ENCODE measurements at regions not wholly inside any gene's neighbourhood (a gene's known extent, or its start where the extent isn't known, plus 50 kb on each side); places are given as distances from the start of the nearest gene placed in this dataset.

- DNase-seq (ENCODE audit: low read depth in 2 of 2), result peak in 1 of 2 experiments; percentile 17
Measured at GRCh38 chr6:138007014-138007472, 100.2 kb downstream of the PERP start.

- no peak for DNase-seq (ENCODE audit: low read depth in 2 of 2)
Measured at GRCh38 chr6:138008791-138009190, 98.4 kb downstream of the PERP start.

GRCh38 chr6:138011413-138011812, 95.8 kb downstream of the PERP start:
- no peak for DNase-seq (ENCODE audit: low read depth in 2 of 2)

- DNase-seq (ENCODE audit: low read depth in 2 of 2), result no peak
Measured at GRCh38 chr6:138012682-138013081, 94.5 kb downstream of the PERP start.

GRCh38 chr6:138013959-138014358, 93.3 kb downstream of the PERP start:
- DNase-seq (ENCODE audit: low read depth in 2 of 2), result no peak

GRCh38 chr6:138017166-138017757, 90.0 kb downstream of the PERP start:
- no peak for DNase-seq (ENCODE audit: low read depth in 2 of 2)

- DNase-seq (ENCODE audit: low read depth in 2 of 2), result no peak
Measured at GRCh38 chr6:138018297-138018696, 88.9 kb downstream of the PERP start.

GRCh38 chr6:138025528-138025978, 81.7 kb downstream of the PERP start:
- DNase-seq (ENCODE audit: low read depth in 2 of 2), result no peak

- no peak for DNase-seq (ENCODE audit: low read depth in 2 of 2)
Measured at GRCh38 chr6:138026342-138026741, 80.9 kb downstream of the PERP start.

- no peak for DNase-seq (ENCODE audit: low read depth in 2 of 2)
Measured at GRCh38 chr6:138028893-138029292, 78.3 kb downstream of the PERP start.

- no peak for DNase-seq (ENCODE audit: low read depth in 2 of 2)
Measured at GRCh38 chr6:138030872-138031271, 76.3 kb downstream of the PERP start.

- no peak for DNase-seq (ENCODE audit: low read depth in 2 of 2)
Measured at GRCh38 chr6:138031417-138031816, 75.8 kb downstream of the PERP start.

GRCh38 chr6:138031850-138032249, 75.4 kb downstream of the PERP start:
- DNase-seq (ENCODE audit: low read depth in 2 of 2), result no peak

GRCh38 chr6:138032571-138032970, 74.6 kb downstream of the PERP start:
- DNase-seq (ENCODE audit: low read depth in 2 of 2), result no peak

- DNase-seq (ENCODE audit: low read depth in 2 of 2), result no peak
Measured at GRCh38 chr6:138034229-138034628, 73.0 kb downstream of the PERP start.

GRCh38 chr6:138035070-138035469, 72.1 kb downstream of the PERP start:
- no peak for DNase-seq (ENCODE audit: low read depth in 2 of 2)

- DNase-seq (ENCODE audit: low read depth in 2 of 2), result no peak
Measured at GRCh38 chr6:138036111-138036510, 71.1 kb downstream of the PERP start.

GRCh38 chr6:138037009-138037504, 70.2 kb downstream of the PERP start:
- DNase-seq (ENCODE audit: low read depth in 2 of 2), result no peak

GRCh38 chr6:138038142-138038870, 68.9 kb downstream of the PERP start:
- DNase-seq (ENCODE audit: low read depth in 2 of 2), result no peak
